Keratinocyte (primary cell): ENCODE measurements at regions not wholly inside any gene's neighbourhood (a gene's known extent, or its start where the extent isn't known, plus 50 kb on each side); places are given as distances from the start of the nearest gene placed in this dataset.

ENCODE experiments used
- DNase-seq: peaks from one replicate; pipeline ENCODE4 v3.0.0-alpha.2; 2011; ENCODE audit warnings: low read depth, missing footprints, low spot score
- FAIRE-seq: peaks from 2 replicates; lab custom pipeline; 2011; peaks lifted over from hg19 to GRCh38; lab: Jason Lieb, UNC
- H2AFZ ChIP-seq: 2 replicates; pipeline ENCODE4 v1.6.0; 2012; ENCODE audit warnings: low read length, control low read depth, inconsistent platforms; ENCODE audit not compliant: control insufficient read depth
- H3K27ac ChIP-seq: 2 replicates; pipeline ENCODE4 v1.5.1; 2011; ENCODE audit warnings: low read length; ENCODE audit not compliant: control insufficient read depth, insufficient read depth
- H3K27me3 ChIP-seq: 3 replicates; pipeline ENCODE4 v1.6.0; 2011; ENCODE audit warnings: low read length; ENCODE audit not compliant: control insufficient read depth, insufficient read depth; ENCODE audit errors: extremely low read depth
- H3K36me3 ChIP-seq, 2 experiments: 2 replicates in 1 of 2; 3 replicates in 1 of 2; pipeline ENCODE4 v1.5.1; 2011; ENCODE audit warnings: low read length in 2 of 2, mild to moderate bottlenecking in 1 of 2; ENCODE audit not compliant: control insufficient read depth in 2 of 2, insufficient read depth in 2 of 2; ENCODE audit errors: extremely low read depth in 1 of 2
- H3K4me1 ChIP-seq: 3 replicates; pipeline ENCODE4 v1.5.1; 2011; ENCODE audit warnings: low read length; ENCODE audit not compliant: control insufficient read depth, insufficient read depth; ENCODE audit errors: extremely low read depth
- H3K4me2 ChIP-seq: 3 replicates; pipeline ENCODE4 v1.6.0; 2011; ENCODE audit warnings: low read depth, low read length; ENCODE audit not compliant: control insufficient read depth, insufficient read depth; ENCODE audit errors: extremely low read depth
- H3K4me3 ChIP-seq, 3 experiments: fragments of 200-600 bp in 1 of 3; sonication (generic) in 1 of 3; 2 replicates in 2 of 3; 3 replicates in 1 of 3; pipeline ENCODE4 v1.5.1; 2011 to 2016; ENCODE audit warnings: low read length in 3 of 3, mild to moderate bottlenecking in 3 of 3, control low read depth in 2 of 3, inconsistent platforms in 1 of 3, low read depth in 1 of 3, mixed read lengths in 1 of 3, mixed run types in 1 of 3, moderate library complexity in 1 of 3; ENCODE audit not compliant: control insufficient read depth in 2 of 3, insufficient read depth in 2 of 3; ENCODE audit errors: extremely low read depth in 1 of 3
- H3K79me2 ChIP-seq: 2 replicates; pipeline ENCODE4 v1.6.0; 2012; ENCODE audit warnings: low read length; ENCODE audit not compliant: control insufficient read depth, insufficient read depth
- H3K9ac ChIP-seq: 3 replicates; pipeline ENCODE4 v1.6.0; 2011; ENCODE audit warnings: low read length; ENCODE audit not compliant: control insufficient read depth, insufficient read depth; ENCODE audit errors: extremely low read depth
- H3K9me1 ChIP-seq: 3 replicates; pipeline ENCODE4 v1.6.0; 2011; ENCODE audit warnings: low read length; ENCODE audit not compliant: control insufficient read depth, insufficient read depth; ENCODE audit errors: extremely low read depth
- H3K9me3 ChIP-seq: 2 replicates; pipeline ENCODE4 v1.5.1; 2012; ENCODE audit warnings: low read depth, low read length; ENCODE audit not compliant: control insufficient read depth
- H4K20me1 ChIP-seq: 3 replicates; pipeline ENCODE4 v1.6.0; 2011; ENCODE audit warnings: low read length; ENCODE audit not compliant: control insufficient read depth, insufficient read depth; ENCODE audit errors: extremely low read depth
- CTCF ChIP-seq, 3 experiments: IDR thresholded peaks in 1 of 3; conservative IDR thresholded peaks in 1 of 3; optimal IDR thresholded peaks in 1 of 3; 2 replicates in 2 of 3; 3 replicates in 1 of 3; pipeline versions ENCODE3 to v1.5.1; 2011; ENCODE audit warnings: low read length in 3 of 3, mild to moderate bottlenecking in 3 of 3, moderate library complexity in 2 of 3, control low read depth in 1 of 3, inconsistent platforms in 1 of 3; ENCODE audit not compliant: insufficient read depth in 2 of 3; ENCODE audit errors: extremely low read depth in 1 of 3
- EZH2 ChIP-seq: IDR thresholded peaks from one replicate; pipeline ENCODE4 v1.6.1; 2012; ENCODE audit warnings: inconsistent platforms, mild to moderate bottlenecking, low read length, moderate library complexity
- dilution Hi-C: fragments of 300-500 bp; cut with MboI; formaldehyde crosslinking; loops from one replicate; pipeline ENCODE4 v1.7.0; 2020; ENCODE audit warnings: low sequenced_read_pairs; ENCODE audit not compliant: extremely low pct_ligation_motif_present

GRCh38 chr9:82168585-82168984, 180.0 kb downstream of the SPATA31D1 start:
- peak; percentile 11 for DNase-seq
- TF ChIP-seq CTCF (optimal IDR thresholded peaks at IDR 0.05 in 1 of 3, IDR thresholded peaks at IDR 0.05 in 1 of 3, conservative IDR thresholded peaks at IDR 0.05 in 1 of 3; ENCODE audit: extremely low read depth in 1 of 3, insufficient read depth in 2 of 3, low read length in 3 of 3) (no peak), EZH2 (no peak)
- Histone ChIP-seq H3K4me2 (no peak overlapping the region), H3K9me3 (no peaks in the 10 kb centered on the region), H3K9me1 (no peaks in the 10 kb centered on the region), H3K9ac (no peak overlapping the region), H4K20me1 (no peaks in the 10 kb centered on the region), H3K27ac (no peak overlapping the region), H3K27me3 (no peaks in the 10 kb centered on the region), H2AFZ (peak overlapping the region; percentile 42), H3K4me3 (no peak overlapping the region), H3K4me1 (peaks cover 5% of the 10 kb centered on the region), H3K36me3 (no peaks in the 10 kb centered on the region), H3K79me2 (no peaks in the 10 kb centered on the region)
- dilution Hi-C loops, result no loop called here
- peak; percentile 84 for FAIRE-seq

GRCh38 chr9:82170866-82171265, 182.3 kb downstream of the SPATA31D1 start:
- Histone ChIP-seq H2AFZ (no peak overlapping the region), H3K27ac (no peak overlapping the region), H3K9me3 (no peaks in the 10 kb centered on the region), H3K4me2 (no peak overlapping the region), H3K9ac (no peak overlapping the region), H4K20me1 (no peaks in the 10 kb centered on the region), H3K27me3 (no peaks in the 10 kb centered on the region), H3K4me3 (no peak overlapping the region), H3K36me3 (no peaks in the 10 kb centered on the region), H3K79me2 (no peaks in the 10 kb centered on the region), H3K9me1 (no peaks in the 10 kb centered on the region), H3K4me1 (peaks cover 5% of the 10 kb centered on the region)
- DNase-seq (no peak), FAIRE-seq (no peak)
- TF ChIP-seq EZH2, result no peak
- no peak for TF ChIP-seq CTCF (optimal IDR thresholded peaks at IDR 0.05 in 1 of 3, IDR thresholded peaks at IDR 0.05 in 1 of 3, conservative IDR thresholded peaks at IDR 0.05 in 1 of 3; ENCODE audit: extremely low read depth in 1 of 3, insufficient read depth in 2 of 3, low read length in 3 of 3)
- dilution Hi-C loops, result no loop called here
